Inferior parietal cortex (tissue), 1 donor: ENCODE measurements at regions not wholly inside any gene's neighbourhood (a gene's known extent, or its start where the extent isn't known, plus 50 kb on each side); places are given as distances from the start of the nearest gene placed in this dataset.

ENCODE experiments used
- DNase-seq: peaks from one replicate; pipeline ENCODE4 v3.0.0-alpha.2; 2016; ENCODE audit errors: extremely low spot score

- DNase-seq, result no peak
Observed at GRCh38 chr2:60052601-60053000, 500.9 kb downstream of the BCL11A start.

GRCh38 chr2:60051991-60052390 is 501.5 kb downstream of the BCL11A start:
- DNase-seq, result no peak

GRCh38 chr2:60047944-60048525 is 505.4 kb downstream of the BCL11A start:
- DNase-seq, result no peak

- no peak for DNase-seq
Observed at GRCh38 chr2:60047347-60047746, 506.1 kb downstream of the BCL11A start.

- no peak for DNase-seq
Observed at GRCh38 chr2:60046529-60046928, 506.9 kb downstream of the BCL11A start.

GRCh38 chr2:60045456-60045855 is 508.0 kb downstream of the BCL11A start:
- no peak for DNase-seq

- no peak for DNase-seq
Observed at GRCh38 chr2:60044484-60044883, 509.0 kb downstream of the BCL11A start.

GRCh38 chr2:60042023-60042422 is 511.4 kb downstream of the BCL11A start:
- DNase-seq, result no peak

GRCh38 chr2:60033325-60033724 is 520.1 kb downstream of the BCL11A start:
- DNase-seq, result no peak

GRCh38 chr2:60029566-60029883 is 523.9 kb downstream of the BCL11A start:
- no peak for DNase-seq

- no peak for DNase-seq
Observed at GRCh38 chr2:60028849-60029565, 524.4 kb downstream of the BCL11A start.

- DNase-seq, result no peak
Observed at GRCh38 chr2:60025496-60025895, 528.0 kb downstream of the BCL11A start.

GRCh38 chr2:60023256-60023985 is 530.0 kb downstream of the BCL11A start:
- no peak for DNase-seq

GRCh38 chr2:60007671-60008070 is 545.8 kb downstream of the BCL11A start:
- DNase-seq, result no peak

- DNase-seq, result no peak
Observed at GRCh38 chr2:60003076-60003475, 550.4 kb downstream of the BCL11A start.

- DNase-seq, result no peak
Observed at GRCh38 chr2:60002183-60002867, 551.1 kb downstream of the BCL11A start.

GRCh38 chr2:60000686-60001085 is 552.8 kb downstream of the BCL11A start:
- no peak for DNase-seq

GRCh38 chr2:59998324-59998723 is 555.1 kb downstream of the BCL11A start:
- no peak for DNase-seq

GRCh38 chr2:59997371-59997770 is 556.1 kb downstream of the BCL11A start:
- DNase-seq, result no peak

- DNase-seq, result no peak
Observed at GRCh38 chr2:59996855-59997254, 556.6 kb downstream of the BCL11A start.

- no peak for DNase-seq
Observed at GRCh38 chr2:59993726-59994125, 559.7 kb downstream of the BCL11A start.

- DNase-seq, result no peak
Observed at GRCh38 chr2:59988341-59988740, 565.1 kb downstream of the BCL11A start.

- no peak for DNase-seq
Observed at GRCh38 chr2:59986511-59986910, 566.9 kb downstream of the BCL11A start.
